Trophoblast cell (in vitro differentiated cells and primary cell): ENCODE measurements at regions not wholly inside any gene's neighbourhood (a gene's known extent, or its start where the extent isn't known, plus 50 kb on each side); places are given as distances from the start of the nearest gene placed in this dataset.

ENCODE experiments used
- DNase-seq, 2 donors: peaks; one replicate each; pipeline ENCODE4 v3.0.0-alpha.2; 2016
- H2AFZ ChIP-seq: 2 replicates; pipeline ENCODE4 v1.6.1; 2013; ENCODE audit warnings: low read length, moderate library complexity, mild to moderate bottlenecking; ENCODE audit not compliant: insufficient read depth, poor library complexity
- H2AK5ac ChIP-seq: 2 replicates; pipeline ENCODE4 v1.6.1; 2013; ENCODE audit warnings: mild to moderate bottlenecking, low read length
- H2BK120ac ChIP-seq: 2 replicates; pipeline ENCODE4 v1.6.1; 2013; ENCODE audit warnings: low read length, mild to moderate bottlenecking, moderate library complexity; ENCODE audit not compliant: insufficient read depth, poor library complexity
- H2BK12ac ChIP-seq: 2 replicates; pipeline ENCODE4 v1.6.1; 2013; ENCODE audit warnings: mild to moderate bottlenecking, low read length, moderate library complexity
- H2BK5ac ChIP-seq: 2 replicates; pipeline ENCODE4 v1.6.1; 2013; ENCODE audit warnings: low read length, low read depth, moderate library complexity, mild to moderate bottlenecking; ENCODE audit not compliant: poor library complexity
- H3K14ac ChIP-seq: 2 replicates; pipeline ENCODE4 v1.6.1; 2013; ENCODE audit warnings: mild to moderate bottlenecking, low read length
- H3K18ac ChIP-seq: 2 replicates; pipeline ENCODE4 v1.6.1; 2013; ENCODE audit warnings: mild to moderate bottlenecking, low read length
- H3K23ac ChIP-seq: 2 replicates; pipeline ENCODE4 v1.6.1; 2013; ENCODE audit warnings: low read length
- H3K27ac ChIP-seq: 2 replicates; pipeline ENCODE4 v1.5.1; 2013; ENCODE audit warnings: low read depth, mild to moderate bottlenecking, inconsistent platforms, low read length, moderate library complexity
- H3K27me3 ChIP-seq: 2 replicates; pipeline ENCODE4 v1.6.1; 2013; ENCODE audit warnings: inconsistent platforms, mild to moderate bottlenecking, low read length, moderate library complexity; ENCODE audit not compliant: insufficient read depth
- H3K36me3 ChIP-seq, 2 experiments: 1 replicate in 1 of 2; 2 replicates in 1 of 2; pipeline ENCODE4 v1.6.1; 2013; ENCODE audit warnings: low read length in 2 of 2, mild to moderate bottlenecking in 2 of 2, moderate library complexity in 1 of 2; ENCODE audit not compliant: insufficient read depth in 2 of 2, control insufficient read depth in 1 of 2
- H3K4ac ChIP-seq: 2 replicates; pipeline ENCODE4 v1.6.1; 2013; ENCODE audit warnings: low read depth, mild to moderate bottlenecking, low read length, moderate library complexity
- H3K4me1 ChIP-seq, 2 experiments: 1 replicate in 1 of 2; 2 replicates in 1 of 2; pipeline ENCODE4 v1.6.1; 2013; ENCODE audit warnings: low read length in 2 of 2, mild to moderate bottlenecking in 2 of 2, moderate library complexity in 1 of 2; ENCODE audit not compliant: insufficient read depth in 2 of 2, control insufficient read depth in 1 of 2
- H3K4me2 ChIP-seq: 2 replicates; pipeline ENCODE4 v1.6.1; 2013; ENCODE audit warnings: inconsistent platforms, mild to moderate bottlenecking, low read length, moderate library complexity
- H3K4me3 ChIP-seq: 2 replicates; pipeline ENCODE4 v1.5.1; 2013; ENCODE audit warnings: mild to moderate bottlenecking, low read depth, low read length, inconsistent platforms
- H3K79me1 ChIP-seq: one replicate; pipeline ENCODE4 v1.6.1; 2013; ENCODE audit warnings: low read length
- H3K79me2 ChIP-seq: 2 replicates; pipeline ENCODE4 v1.6.1; 2013; ENCODE audit warnings: low read length, mild to moderate bottlenecking; ENCODE audit not compliant: control insufficient read depth, insufficient read depth, poor library complexity
- H3K9ac ChIP-seq: 2 replicates; pipeline ENCODE4 v1.6.1; 2013; ENCODE audit warnings: mild to moderate bottlenecking, low read length
- H3K9me3 ChIP-seq: 2 replicates; pipeline ENCODE4 v1.6.1; 2013; ENCODE audit warnings: low read depth, mild to moderate bottlenecking, control low read depth, inconsistent platforms, low read length; ENCODE audit not compliant: insufficient read depth
- H4K12ac ChIP-seq: 2 replicates; pipeline ENCODE4 v1.6.1; 2013; ENCODE audit warnings: low read depth, mild to moderate bottlenecking, low read length, moderate library complexity
- H4K8ac ChIP-seq: 2 replicates; pipeline ENCODE4 v1.6.1; 2013; ENCODE audit warnings: low read depth, mild to moderate bottlenecking, low read length, moderate library complexity
- H4K91ac ChIP-seq: one replicate; pipeline ENCODE4 v1.6.1; 2013; ENCODE audit warnings: low read depth, mild to moderate bottlenecking, low read length, moderate library complexity
- WGBS: extraction: QIAGEN DNeasy Blood & Tissue Kit; methylation state at CpG from one replicate; pipeline ENCODE4 v1.1.7; 2013; ENCODE audit warnings: missing lambda C conversion rate; ENCODE audit not compliant: insufficient read length, insufficient coverage; ENCODE audit errors: extremely low coverage; 5-methylcytosine and 5-hydroxymethylcytosine counted together

GRCh38 chr5:58002323-58002722 lies 457.6 kb downstream of the PLK2 start:
- no peak overlapping the region for H3K18ac ChIP-seq
- no peak overlapping the region for H2BK120ac ChIP-seq
- no peaks in the 10 kb centered on the region for H3K36me3 ChIP-seq
- no peaks in the 10 kb centered on the region for H3K4me1 ChIP-seq
- H2BK5ac ChIP-seq: no peak overlapping the region
- H3K23ac ChIP-seq: no peak overlapping the region
- H2BK12ac ChIP-seq: no peak overlapping the region
- H3K79me1 ChIP-seq: no peaks in the 10 kb centered on the region
- H3K14ac ChIP-seq: no peak overlapping the region
- H3K4me2 ChIP-seq: no peak overlapping the region
- peak in 1 of 2 donors; percentile 60 for DNase-seq
- H4K91ac ChIP-seq: no peak overlapping the region
- no peak overlapping the region for H3K4ac ChIP-seq
- no peak overlapping the region for H2AFZ ChIP-seq
- no peak overlapping the region for H4K12ac ChIP-seq
- H3K79me2 ChIP-seq: no peaks in the 10 kb centered on the region
- H3K27ac ChIP-seq: no peak overlapping the region
- H4K8ac ChIP-seq: no peak overlapping the region
- WGBS: no CpG with 5 or more reads among the region's 3 CpGs
- no peaks in the 10 kb centered on the region for H3K9me3 ChIP-seq
- H3K4me3 ChIP-seq: no peak overlapping the region
- H2AK5ac ChIP-seq: no peak overlapping the region
- H3K27me3 ChIP-seq: no peaks in the 10 kb centered on the region
- H3K9ac ChIP-seq: no peak overlapping the region

DNA sequence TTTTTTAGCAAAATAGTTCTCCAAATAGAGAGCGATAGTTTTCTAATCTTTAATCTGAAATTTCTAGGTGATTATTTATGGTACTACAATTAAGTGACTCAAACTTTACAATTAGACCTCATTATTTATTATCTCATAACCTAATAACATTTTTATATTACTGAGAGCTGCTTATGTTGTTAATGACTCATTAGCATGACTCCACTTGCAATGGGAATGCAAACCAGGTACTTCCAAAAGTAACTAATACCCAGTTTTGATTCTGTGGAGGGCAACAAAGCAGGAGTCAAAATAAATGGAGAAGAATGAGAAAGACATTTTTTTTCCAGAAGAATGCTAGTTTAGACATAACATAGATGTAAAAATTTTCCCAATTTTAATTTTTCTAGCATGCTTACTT lies 466.0 kb downstream of the PLK2 start:
- Histone ChIP-seq H2AFZ (no peak overlapping the region), H3K79me2 (no peaks in the 10 kb centered on the region), H2BK5ac (no peak overlapping the region), H4K91ac (no peak overlapping the region), H4K12ac (no peak overlapping the region), H3K4ac (no peak overlapping the region), H3K4me2 (no peak overlapping the region), H3K36me3 (no peaks in the 10 kb centered on the region), H3K23ac (no peak overlapping the region), H2AK5ac (no peak overlapping the region), H3K27ac (no peak overlapping the region), H2BK120ac (no peak overlapping the region), H4K8ac (no peak overlapping the region), H3K9me3 (no peaks in the 10 kb centered on the region), H3K79me1 (no peaks in the 10 kb centered on the region), H2BK12ac (no peak overlapping the region), H3K18ac (no peak overlapping the region), H3K4me1 (peaks cover 2% of the 10 kb centered on the region in 2 experiments), H3K9ac (no peak overlapping the region), H3K4me3 (no peak overlapping the region), H3K27me3 (no peaks in the 10 kb centered on the region), H3K14ac (no peak overlapping the region)
- WGBS: no CpG with 5 or more reads among the region's 1 CpG
- no peak for DNase-seq

GRCh38 chr5:57989378-57989777 lies 470.5 kb downstream of the PLK2 start:
- no peak overlapping the region for H3K4me2 ChIP-seq
- H3K23ac ChIP-seq: no peak overlapping the region
- peak in 1 of 2 donors; percentile 9 for DNase-seq
- no peaks in the 10 kb centered on the region for H3K79me1 ChIP-seq
- H2AFZ ChIP-seq: no peak overlapping the region
- H2BK120ac ChIP-seq: no peak overlapping the region
- no peak overlapping the region for H3K14ac ChIP-seq
- H2BK12ac ChIP-seq: no peak overlapping the region
- no CpG with 5 or more reads among the region's 3 CpGs for WGBS
- no peak overlapping the region for H3K27ac ChIP-seq
- no peaks in the 10 kb centered on the region for H3K9me3 ChIP-seq
- no peak overlapping the region for H4K91ac ChIP-seq
- no peak overlapping the region for H3K18ac ChIP-seq
- no peak overlapping the region for H2BK5ac ChIP-seq
- no peaks in the 10 kb centered on the region for H3K36me3 ChIP-seq
- H3K27me3 ChIP-seq: no peaks in the 10 kb centered on the region
- H3K4me1 ChIP-seq: peaks cover 2 to 3% of the 10 kb centered on the region in 2 experiments
- no peaks in the 10 kb centered on the region for H3K79me2 ChIP-seq
- no peak overlapping the region for H4K8ac ChIP-seq
- H4K12ac ChIP-seq: no peak overlapping the region
- no peak overlapping the region for H3K4me3 ChIP-seq
- H2AK5ac ChIP-seq: no peak overlapping the region
- no peak overlapping the region for H3K9ac ChIP-seq
- no peak overlapping the region for H3K4ac ChIP-seq

GRCh38 chr5:57988813-57989212 lies 471.1 kb downstream of the PLK2 start:
- WGBS: no CpG with 5 or more reads among the region's 1 CpG
- no peak overlapping the region for H4K8ac ChIP-seq

More at GRCh38 chr5:57988813-57989212, 471.1 kb downstream of the PLK2 start:
- Histone ChIP-seq H2AFZ (no peak overlapping the region), H3K27me3 (no peaks in the 10 kb centered on the region), H3K4me3 (no peak overlapping the region), H2BK120ac (no peak overlapping the region), H3K79me1 (no peaks in the 10 kb centered on the region), H3K4me1 (peaks cover 2 to 3% of the 10 kb centered on the region in 2 experiments), H3K18ac (no peak overlapping the region), H2BK5ac (no peak overlapping the region), H2BK12ac (no peak overlapping the region), H2AK5ac (no peak overlapping the region), H3K4ac (no peak overlapping the region), H3K27ac (no peak overlapping the region), H3K14ac (no peak overlapping the region), H4K91ac (no peak overlapping the region), H4K12ac (no peak overlapping the region), H3K23ac (no peak overlapping the region), H3K9me3 (no peaks in the 10 kb centered on the region), H3K9ac (no peak overlapping the region), H3K36me3 (no peaks in the 10 kb centered on the region), H3K79me2 (no peaks in the 10 kb centered on the region), H3K4me2 (no peak overlapping the region)
- DNase-seq: peak in 1 of 2 donors; percentile 21
